ENCODE measurements at regions not wholly inside any gene's neighbourhood (a gene's known extent, or its start where the extent isn't known, plus 50 kb on each side); places are given as distances from the start of the nearest gene placed in this dataset.

- no peak for DNase-seq
Observed at GRCh38 chr4:147328189-147328588, 152.7 kb upstream of the EDNRA start.

- DNase-seq, result no peak
Observed at GRCh38 chr4:147328756-147329446, 152.0 kb upstream of the EDNRA start.

- DNase-seq, result no peak
Observed at GRCh38 chr4:147332091-147332490, 148.8 kb upstream of the EDNRA start.

- no peak for DNase-seq
Observed at GRCh38 chr4:147334478-147334877, 146.4 kb upstream of the EDNRA start.

- DNase-seq, result no peak
Observed at GRCh38 chr4:147335183-147335582, 145.7 kb upstream of the EDNRA start.

GRCh38 chr4:147336252-147336651, 144.6 kb upstream of the EDNRA start:
- DNase-seq, result no peak

- no peak for DNase-seq
Observed at GRCh38 chr4:147339100-147339499, 141.8 kb upstream of the EDNRA start.

GRCh38 chr4:147340111-147340510, 140.8 kb upstream of the EDNRA start:
- no peak for DNase-seq

GRCh38 chr4:147340591-147341120, 140.2 kb upstream of the EDNRA start:
- DNase-seq, result no peak

- DNase-seq, result no peak
Observed at GRCh38 chr4:147343692-147344091, 137.2 kb upstream of the EDNRA start.

GRCh38 chr4:147345662-147346061, 135.2 kb upstream of the EDNRA start:
- DNase-seq, result no peak

GRCh38 chr4:147347217-147347616, 133.7 kb upstream of the EDNRA start:
- DNase-seq, result no peak

- DNase-seq, result no peak
Observed at GRCh38 chr4:147349193-147349592, 131.7 kb upstream of the EDNRA start.

GRCh38 chr4:147351083-147351787, 129.7 kb upstream of the EDNRA start:
- DNase-seq, result no peak

GRCh38 chr4:147354237-147354636, 126.7 kb upstream of the EDNRA start:
- no peak for DNase-seq

GRCh38 chr4:147355032-147355656, 125.8 kb upstream of the EDNRA start:
- no peak for DNase-seq

GRCh38 chr4:147355847-147356246, 125.0 kb upstream of the EDNRA start:
- no peak for DNase-seq

GRCh38 chr4:147360301-147360700, 120.6 kb upstream of the EDNRA start:
- DNase-seq, result no peak

- no peak for DNase-seq
Observed at GRCh38 chr4:147361726-147362125, 119.2 kb upstream of the EDNRA start.

GRCh38 chr4:147362938-147363337, 118.0 kb upstream of the EDNRA start:
- DNase-seq, result no peak

- no peak for DNase-seq
Observed at GRCh38 chr4:147363514-147363913, 117.4 kb upstream of the EDNRA start.

- DNase-seq, result no peak
Observed at GRCh38 chr4:147365396-147365795, 115.5 kb upstream of the EDNRA start.

- no peak for DNase-seq
Observed at GRCh38 chr4:147366164-147366563, 114.7 kb upstream of the EDNRA start.

- no peak for DNase-seq
Observed at GRCh38 chr4:147367891-147368290, 113.0 kb upstream of the EDNRA start.

Measured in NCI-H187 treated with DMSO at 0.1 percent for 48 hours (cell line).